HG02884 (cell line): ENCODE measurements at regions not wholly inside any gene's neighbourhood (a gene's known extent, or its start where the extent isn't known, plus 50 kb on each side); places are given as distances from the start of the nearest gene placed in this dataset.

Experiments
- ATAC-seq: cut with Tn5 transposase; IDR thresholded peaks from one replicate; pipeline ENCODE4 v1.9.1; 2021; ENCODE audit warnings: mild to moderate bottlenecking, moderate library complexity; ENCODE audit not compliant: unreplicated experiment

- ATAC-seq = no peak
Measured at GRCh38 chr5:109476292-109476691, 66.5 kb upstream of the PJA2 start.

GRCh38 chr5:109469896-109470662 is 60.3 kb upstream of the PJA2 start:
- ATAC-seq = no peak

- peak; percentile 96 for ATAC-seq
Measured at GRCh38 chr5:109468737-109469420, 59.1 kb upstream of the PJA2 start.

GRCh38 chr5:109468288-109468676 is 58.5 kb upstream of the PJA2 start:
- no peak for ATAC-seq

- no peak for ATAC-seq
Measured at GRCh38 chr5:109467058-109467457, 57.3 kb upstream of the PJA2 start.
